GM19328 (cell line): ENCODE measurements at regions not wholly inside any gene's neighbourhood (a gene's known extent, or its start where the extent isn't known, plus 50 kb on each side); places are given as distances from the start of the nearest gene placed in this dataset.
"Not testable (repeated sequence)": the region's sequence is repeated elsewhere in the genome, so short reads cannot be mapped to it uniquely, and the experiment has no call there.

Experiments used
- ATAC-seq: cut with Tn5 transposase; IDR thresholded peaks from one replicate; pipeline ENCODE4 v1.9.1; 2021; ENCODE audit warnings: mild to moderate bottlenecking, moderate library complexity; ENCODE audit not compliant: unreplicated experiment

DNA sequence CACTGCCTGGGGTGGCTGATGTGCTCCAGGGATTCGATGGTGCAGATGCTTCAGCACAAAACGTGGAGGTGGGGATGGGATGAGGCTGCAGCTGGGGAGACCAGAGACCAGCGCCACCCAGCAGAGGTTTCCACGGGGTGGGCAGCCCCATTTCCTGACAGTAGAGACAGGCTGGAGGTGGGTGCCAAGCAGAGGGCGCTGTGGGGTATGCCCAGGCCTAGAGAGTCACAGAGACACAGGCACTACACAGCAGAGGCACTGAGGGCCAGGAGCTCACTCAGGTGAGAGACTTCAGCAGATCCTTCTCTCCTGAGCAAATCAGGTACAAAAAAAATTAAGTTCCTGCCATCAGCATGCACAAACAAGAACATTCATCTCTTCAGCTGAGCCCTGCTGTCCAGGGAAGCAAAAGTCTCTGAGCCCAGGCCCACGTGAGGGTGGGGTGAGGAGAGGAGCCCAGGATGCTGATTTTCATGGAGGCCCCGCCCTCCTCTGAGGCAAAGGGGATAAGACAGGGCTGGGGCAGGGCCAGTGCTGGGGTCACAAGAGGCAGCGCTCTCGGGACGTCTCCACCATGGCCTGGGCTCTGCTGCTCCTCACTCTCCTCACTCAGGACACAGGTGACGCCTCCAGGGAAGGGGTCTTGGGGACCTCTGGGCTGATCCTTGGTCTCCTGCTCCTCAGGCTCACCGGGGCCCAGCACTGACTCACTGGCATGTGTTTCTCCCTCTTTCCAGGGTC, 53.1 kb downstream of the GGTLC2 start:
- no peak for ATAC-seq

DNA sequence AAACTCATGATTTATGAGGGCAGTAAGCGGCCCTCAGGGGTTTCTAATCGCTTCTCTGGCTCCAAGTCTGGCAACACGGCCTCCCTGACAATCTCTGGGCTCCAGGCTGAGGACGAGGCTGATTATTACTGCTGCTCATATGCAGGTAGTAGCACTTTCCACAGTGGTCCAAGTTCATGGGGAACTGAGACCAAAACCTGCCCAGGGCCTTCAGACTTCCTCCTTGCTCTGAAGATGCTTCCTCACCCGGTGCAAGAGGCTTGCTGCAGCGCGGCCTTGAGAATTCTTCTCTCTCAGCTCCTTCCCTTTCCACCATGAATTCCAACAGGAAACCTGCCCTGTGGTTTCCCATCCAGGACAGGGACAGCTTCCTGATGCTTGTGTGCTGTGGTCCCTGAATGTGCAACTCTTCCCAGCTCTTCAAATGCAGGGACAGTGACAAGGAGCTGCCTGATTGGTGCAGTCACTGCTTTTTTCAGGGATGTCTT, 53.9 kb downstream of the GGTLC2 start:
- no peak for ATAC-seq

DNA sequence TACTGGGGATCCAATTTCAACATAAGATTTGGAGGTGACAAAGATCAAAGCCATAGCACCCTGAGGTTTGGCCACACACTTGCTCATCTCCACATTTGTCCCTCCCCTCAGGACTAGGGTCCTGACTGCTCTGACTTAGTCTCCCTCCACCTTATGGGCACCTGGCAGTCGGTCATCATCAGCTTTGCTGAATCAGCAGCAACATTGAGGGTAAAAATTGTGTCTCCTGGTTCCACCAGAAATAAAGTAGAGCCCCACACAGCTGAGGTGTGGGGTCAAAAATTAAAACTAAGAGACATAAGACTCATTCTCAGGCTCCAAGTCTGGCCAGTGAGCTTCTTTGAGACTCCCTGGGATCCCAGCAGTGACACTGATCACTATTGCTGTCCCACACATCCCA, 56.2 kb downstream of the GGTLC2 start:
- no peak for ATAC-seq

DNA sequence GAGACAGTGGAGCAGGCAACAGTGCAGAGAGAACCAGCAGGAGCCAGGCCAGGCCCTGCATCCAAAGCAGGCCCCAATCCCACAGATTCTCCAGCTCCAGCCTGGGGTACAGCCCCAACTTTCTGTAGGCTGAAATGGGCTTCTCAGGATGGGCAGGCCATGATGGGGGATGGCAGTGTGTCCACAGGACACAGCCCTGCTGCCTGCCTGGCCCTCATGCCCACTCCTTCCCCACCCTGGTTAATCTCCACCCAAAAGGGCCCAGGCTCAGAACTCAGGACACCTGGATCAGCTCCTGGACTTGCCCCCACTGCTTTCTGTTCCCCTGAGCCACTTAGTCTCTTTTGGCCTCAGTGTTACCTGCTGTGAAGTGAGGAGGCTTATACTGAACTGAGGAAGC, 57.1 kb downstream of the GGTLC2 start:
- ATAC-seq: not testable (repeated sequence)

DNA sequence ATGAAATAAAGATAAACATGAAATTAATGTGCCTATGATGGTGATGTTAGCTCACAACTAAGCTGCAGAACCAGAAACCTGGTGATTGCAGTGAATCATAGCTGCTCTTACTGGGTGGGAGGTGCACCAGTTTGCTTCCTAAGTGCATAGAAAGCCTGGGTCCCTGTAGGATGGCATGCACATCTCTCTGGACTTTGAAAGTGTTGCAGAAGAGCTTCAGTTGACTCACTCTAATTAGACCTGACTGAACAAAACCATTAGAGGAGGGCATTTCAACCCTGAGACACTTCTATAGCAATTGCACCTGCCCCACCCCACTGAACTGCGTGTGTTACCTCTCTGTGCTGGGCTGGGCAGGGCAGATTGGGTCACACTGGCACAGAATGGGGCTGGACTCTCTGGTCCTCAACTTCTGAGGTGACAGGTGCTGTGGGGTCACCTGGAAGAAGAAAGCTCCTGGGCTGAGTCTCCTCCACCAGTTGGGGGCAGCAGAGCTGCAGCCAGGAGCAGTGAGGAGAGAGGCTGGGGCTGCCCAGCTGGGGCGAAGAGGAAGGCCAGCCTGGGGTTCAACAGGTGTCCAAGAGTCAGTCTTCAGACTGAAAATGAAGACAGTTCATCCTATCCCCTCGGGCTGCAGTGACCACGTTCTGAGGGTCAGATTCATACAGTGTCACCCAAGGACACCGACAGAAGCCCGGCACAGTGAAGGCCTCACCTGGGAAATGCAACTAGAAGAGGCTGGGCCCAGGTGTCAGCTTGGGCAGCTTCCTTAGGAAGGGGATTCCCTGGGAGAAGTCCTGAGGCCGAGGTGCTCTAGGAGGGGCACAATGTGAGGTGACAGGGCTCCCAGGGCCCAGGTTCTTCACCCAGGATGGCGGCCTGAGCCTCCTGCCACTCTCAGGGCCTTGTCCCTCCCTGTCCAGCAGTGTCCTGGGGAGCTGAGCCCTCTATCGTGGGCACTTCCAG, 58.1 kb downstream of the GGTLC2 start:
- ATAC-seq: no peak

DNA sequence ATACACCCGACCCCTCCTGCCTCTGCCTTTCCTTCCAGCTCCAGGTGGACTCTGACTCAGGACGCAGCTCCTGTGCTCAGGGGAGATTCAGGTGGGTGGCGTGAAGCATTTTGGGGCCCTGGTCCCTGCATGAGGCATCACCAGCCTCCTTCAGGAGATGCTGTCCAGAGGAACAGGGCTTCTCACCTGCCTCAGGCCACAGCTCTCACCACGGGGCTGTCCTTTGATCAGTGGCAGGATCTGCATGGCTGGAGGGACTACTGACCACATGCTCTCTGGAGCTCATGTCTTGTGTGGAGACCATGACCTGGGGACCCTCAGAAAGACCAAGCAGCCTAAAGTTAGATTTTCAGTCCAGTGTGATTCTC, 58.8 kb downstream of the GGTLC2 start:
- no peak for ATAC-seq

DNA sequence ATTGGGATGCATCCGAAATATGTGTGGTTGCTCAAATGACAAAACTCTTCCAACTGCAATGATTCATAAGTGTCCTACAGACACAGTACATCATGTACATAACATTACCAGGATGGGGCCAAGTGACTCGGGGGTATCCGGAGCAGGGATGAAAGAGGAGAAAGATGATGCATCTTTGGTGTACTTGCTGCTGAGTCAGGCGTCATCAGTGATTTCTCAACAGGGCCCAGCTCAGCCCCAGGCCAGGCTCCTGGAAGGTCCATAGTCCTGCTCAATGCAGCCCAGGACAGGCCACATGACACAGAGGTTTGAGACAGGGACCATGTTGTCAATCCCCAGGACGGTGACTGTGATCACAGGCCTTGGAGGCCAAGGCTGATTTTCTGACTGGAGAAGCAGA, 59.3 kb downstream of the GGTLC2 start:
- no peak for ATAC-seq

DNA sequence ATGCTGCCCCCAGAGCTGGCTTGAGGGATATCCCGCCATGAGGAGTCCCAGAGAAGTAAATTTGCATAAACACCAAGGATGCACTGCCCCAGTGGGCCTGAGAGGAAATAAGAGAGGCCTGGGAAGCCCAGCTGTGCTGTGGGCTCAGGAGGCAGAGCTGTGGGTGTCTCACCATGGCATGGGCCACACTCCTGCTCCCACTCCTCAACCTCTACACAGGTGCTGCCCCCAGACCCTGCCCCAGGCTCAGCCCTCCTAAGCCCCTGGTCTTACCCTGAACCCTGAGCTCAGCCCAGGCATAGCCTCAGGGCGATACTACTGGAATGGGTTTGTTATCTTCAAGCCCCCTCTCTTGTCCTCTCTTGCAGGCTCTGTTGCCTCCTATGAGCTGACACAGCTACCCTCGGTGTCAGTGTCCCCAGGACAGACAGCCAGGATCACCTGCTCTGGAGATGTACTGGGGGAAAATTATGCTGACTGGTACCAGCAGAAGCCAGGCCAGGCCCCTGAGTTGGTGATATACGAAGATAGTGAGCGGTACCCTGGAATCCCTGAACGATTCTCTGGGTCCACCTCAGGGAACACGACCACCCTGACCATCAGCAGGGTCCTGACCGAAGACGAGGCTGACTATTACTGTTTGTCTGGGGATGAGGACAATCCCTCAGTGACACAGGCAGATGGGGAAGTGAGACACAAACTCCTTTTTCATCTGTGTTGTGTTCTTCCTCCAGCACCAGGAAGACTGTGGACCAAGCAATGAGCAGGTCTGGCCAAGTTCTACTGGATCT, 59.9 kb downstream of the GGTLC2 start:
- no peak for ATAC-seq

DNA sequence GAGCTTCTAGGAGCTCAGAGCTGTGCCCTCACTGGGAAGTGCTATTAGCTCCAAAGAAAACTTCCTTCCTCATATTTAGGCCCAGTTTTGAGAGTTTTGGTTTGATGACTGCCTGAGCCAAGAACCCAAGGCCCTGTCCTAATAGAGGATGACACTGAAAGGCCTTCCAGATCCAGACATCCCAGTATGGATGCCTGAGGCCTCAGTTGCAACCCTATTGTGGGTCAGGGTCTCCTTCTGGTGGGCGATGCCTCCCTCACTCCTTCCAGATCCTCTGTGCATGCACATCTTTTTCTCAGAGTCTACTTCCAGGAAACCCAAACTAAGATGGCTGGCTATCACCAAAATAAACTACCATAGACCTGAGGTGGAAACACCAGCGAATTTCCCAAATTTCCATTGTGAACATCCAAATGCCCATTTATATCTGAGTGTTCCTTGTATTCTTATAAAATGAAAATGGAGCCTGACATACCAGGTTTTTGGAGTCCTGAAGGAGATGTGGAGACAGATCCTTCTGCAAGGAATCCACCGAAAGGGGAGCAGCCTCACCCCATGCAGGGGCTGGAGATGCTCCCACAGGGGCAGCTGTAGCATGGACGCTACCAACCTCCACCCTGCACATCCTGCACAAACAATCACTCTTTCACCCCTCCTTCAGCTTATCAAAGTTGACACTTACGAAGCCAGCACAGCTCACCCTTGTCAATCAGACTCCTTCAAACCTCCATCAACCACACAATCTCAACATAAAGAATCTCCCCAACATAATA, 61.1 kb downstream of the GGTLC2 start:
- ATAC-seq: no peak

DNA sequence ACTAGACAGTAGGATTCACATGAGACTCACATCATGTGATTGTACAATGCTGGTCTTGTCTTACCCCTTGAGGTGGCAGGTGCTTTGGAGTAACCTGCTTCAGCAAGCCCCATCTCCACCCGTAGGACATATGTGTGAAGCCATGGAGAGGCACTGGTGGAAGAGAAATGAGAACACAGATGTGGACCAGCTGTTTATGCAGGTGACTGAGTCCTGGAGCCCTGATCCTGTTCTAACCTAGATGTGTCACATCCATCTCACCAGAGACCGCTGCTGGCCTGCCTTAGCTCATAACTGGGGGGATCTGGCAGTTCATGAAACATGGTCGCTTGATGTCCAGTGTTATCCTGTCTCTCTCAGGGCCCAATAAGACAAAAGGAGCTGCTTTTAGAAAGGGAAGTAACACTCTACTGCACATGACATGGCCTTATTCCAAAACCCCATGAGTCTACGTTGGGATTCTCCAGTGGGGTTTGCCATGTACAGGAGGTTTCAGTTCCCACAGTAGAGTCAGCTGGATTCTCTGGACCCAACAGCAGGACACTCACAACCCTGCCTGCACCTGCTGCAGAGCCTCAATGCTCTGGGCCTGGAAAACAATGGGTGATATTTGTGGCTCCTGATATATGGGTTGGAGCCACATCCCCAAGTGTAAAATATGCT, 62.0 kb downstream of the GGTLC2 start:
- no peak for ATAC-seq

DNA sequence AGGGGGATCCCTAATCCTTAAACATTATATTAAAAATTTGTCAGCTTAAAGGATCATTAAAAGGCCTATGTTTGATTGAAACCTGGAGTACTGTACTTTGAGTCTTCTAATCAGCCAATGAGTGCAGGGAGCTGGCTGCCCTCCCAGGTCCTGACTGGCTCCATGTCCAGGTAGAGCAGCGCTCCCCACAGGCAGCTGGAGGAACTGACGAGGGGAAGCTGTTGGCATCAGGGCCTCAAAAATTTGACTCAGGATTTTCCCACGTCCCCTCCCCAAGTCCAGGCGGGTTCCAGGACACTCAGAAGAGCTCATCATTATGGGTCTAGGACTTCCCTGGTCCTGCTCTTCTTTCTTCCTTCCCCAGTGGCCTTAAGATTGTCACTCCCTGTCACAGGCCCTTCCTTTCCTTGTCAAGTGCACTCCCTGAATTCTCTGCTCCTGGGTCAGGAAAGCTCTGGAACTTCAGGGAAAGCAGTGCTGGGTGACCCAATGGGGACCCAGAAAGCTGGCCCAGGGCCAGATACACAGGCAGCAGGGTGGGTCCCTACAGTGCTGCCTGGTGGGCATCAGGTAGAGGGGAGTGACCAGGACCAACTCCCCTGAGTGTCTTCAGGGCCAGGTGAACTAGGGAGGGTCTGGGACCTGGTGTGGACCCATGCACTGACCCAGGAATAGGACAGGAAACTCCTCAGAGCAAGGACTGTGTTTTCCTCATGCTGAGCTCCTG, 65.5 kb downstream of the GGTLC2 start:
- no peak for ATAC-seq

DNA sequence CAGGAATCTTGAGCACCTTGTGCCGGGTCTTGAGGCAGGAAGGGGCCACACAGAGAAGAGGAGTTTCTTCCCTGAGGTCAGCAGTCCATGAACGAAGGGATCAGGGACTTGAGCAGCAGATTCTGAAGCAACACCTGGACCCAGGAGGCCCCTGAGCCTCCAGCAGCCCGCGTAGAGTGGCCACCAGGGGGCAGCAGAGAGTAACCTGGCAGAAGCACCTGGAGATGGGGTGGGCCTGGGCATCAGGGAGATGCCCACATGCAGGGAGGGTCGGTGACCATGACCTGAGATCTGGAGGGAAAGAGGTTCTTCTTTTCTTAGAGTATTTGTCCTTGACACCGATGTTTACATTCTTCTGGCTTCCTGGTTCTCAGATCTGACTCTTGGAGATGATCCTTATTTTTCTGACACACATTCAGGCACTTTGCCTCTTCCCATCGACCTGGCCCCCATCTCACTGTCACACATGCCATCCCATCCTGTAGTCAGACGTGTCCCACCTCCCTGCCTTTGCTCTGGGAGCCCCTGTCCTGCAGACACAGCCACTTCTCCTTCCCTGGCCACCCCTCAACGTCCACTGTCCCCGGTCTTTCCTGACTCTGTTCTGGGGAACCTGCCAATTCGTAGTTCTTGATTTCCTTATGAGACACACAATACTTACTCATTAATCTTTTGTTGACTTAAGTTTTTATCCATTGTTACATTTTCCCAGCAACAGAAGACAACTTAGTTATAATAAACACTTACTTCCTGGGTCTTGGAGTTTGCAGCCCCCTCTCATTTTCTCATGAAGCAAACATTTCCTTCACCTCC, 66.5 kb downstream of the GGTLC2 start:
- ATAC-seq: no peak

DNA sequence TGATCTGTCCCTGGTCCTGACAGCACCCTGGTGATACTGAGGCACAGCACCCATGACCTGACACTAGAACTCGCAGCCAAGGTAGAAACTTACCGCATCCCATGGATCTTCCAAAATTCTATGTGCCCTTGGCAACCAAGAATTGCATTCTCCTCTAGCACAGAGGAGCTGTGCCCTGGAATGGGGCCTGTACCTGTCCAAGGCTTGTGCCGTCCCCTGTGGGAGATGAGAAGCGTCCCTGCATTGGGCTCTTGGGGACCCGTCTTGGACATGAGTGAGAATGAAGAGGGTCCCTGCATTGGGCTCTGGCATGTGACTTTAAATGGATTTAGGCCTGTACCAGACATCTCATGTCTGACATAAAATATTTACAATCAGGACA, 67.1 kb downstream of the GGTLC2 start:
- ATAC-seq: no peak

DNA sequence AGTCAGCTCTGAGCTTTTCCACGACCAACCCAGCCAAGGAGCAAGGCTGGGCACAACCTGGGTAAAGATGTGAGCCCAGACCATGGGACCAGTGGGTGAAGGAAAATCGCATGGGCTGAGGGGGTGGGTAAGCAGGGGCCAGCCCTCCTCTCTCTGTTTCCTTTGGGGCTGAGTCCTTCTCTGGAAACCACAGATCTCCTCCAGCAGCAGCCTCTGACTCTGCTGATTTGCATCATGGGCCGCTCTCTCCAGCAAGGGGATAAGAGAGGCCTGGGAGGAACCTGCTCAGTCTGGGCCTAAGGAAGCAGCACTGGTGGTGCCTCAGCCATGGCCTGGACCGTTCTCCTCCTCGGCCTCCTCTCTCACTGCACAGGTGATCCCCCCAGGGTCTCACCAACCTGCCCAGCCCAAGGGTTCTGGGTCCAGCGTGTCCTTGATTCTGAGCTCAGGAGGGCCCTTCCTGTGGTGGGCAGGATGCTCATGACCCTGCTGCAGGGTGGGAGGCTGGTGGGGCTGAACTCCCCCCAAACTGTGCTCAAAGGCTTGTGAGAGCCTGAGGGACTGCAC, 67.8 kb downstream of the GGTLC2 start:
- no peak for ATAC-seq

DNA sequence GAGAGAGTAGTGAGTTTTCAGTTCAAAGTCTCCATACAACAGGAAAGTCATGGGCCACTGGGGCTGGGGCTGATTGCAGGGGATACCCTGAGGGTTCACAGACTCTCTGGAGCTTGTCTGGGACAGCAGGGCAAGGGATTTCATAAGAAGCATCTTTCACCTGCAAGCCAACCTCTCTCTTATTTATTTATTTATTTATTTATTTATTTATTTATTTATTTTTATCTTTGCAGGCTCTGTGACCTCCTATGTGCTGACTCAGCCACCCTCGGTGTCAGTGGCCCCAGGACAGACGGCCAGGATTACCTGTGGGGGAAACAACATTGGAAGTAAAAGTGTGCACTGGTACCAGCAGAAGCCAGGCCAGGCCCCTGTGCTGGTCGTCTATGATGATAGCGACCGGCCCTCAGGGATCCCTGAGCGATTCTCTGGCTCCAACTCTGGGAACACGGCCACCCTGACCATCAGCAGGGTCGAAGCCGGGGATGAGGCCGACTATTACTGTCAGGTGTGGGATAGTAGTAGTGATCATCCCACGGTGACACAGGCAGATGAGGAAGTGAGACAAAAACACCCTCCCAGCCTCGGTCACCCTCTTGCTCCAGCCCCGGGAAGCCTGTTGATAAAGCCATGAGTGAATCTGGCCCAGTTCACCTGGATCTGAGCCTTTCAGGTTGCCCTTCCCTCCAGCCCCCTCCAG, 68.4 kb downstream of the GGTLC2 start:
- no peak for ATAC-seq

DNA sequence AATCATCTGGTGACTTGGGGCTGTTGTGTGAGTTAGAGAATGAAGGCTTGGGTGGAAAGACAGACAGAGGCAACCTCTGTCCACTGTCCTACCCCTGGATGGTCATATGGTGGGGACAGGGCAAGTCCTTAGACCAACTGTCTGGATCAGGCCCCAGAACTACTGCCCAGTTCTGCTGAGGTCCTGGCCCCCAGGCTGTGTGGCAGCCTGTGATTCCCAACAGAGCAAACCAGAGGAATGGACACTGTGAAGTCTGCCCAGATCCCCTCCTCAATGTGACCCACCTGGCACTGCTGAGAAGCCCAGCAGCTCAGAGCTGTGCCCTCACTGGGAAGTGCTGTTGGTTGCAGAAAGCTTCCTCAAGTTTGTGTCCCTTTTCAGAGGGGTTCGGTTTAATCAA, 69.0 kb downstream of the GGTLC2 start:
- no peak for ATAC-seq

DNA sequence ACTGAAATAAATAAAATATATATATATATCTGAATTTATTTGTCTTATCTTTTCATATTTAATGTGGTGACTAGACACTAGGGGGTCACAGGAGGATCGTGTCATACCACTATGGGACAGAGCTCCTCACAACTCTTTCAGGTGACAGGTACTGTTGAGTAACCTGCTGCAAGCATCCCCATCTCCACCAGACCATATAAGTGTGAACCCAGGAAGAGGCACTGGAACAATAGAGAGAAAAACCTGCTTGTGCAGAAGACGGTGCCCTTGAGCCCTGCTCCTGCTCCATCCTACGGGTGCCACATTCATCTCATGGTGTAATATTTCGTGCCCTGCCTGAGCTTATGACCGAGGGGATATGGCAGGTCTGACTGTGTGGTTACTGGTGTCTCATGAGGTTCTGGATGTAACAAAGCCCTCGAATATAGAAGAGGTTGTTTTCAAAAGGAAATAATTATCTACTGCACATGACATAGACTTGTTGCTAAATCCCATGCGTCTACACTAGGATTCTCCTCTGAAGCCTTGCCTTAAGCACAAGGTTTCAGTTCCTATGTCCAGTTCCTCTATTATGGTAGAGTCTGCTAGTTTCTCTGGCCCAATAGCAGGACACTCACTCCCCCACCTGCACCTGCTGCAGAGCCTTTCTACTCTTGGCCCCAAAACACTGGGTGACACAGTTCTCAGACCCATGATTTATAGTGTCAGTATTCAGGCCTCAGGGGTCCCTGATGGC, 70.4 kb downstream of the GGTLC2 start:
- ATAC-seq: no peak
